ENCODE measurements at regions not wholly inside any gene's neighbourhood (a gene's known extent, or its start where the extent isn't known, plus 50 kb on each side); places are given as distances from the start of the nearest gene placed in this dataset.

GRCh38 chr5:40074826-40075225, 604.9 kb upstream of the PTGER4 start:
- TF ChIP-seq POLR2A (IDR thresholded peaks at IDR 0.05) (no peak), CTCF (IDR thresholded peaks at IDR 0.05) (no peak)

All from transverse colon (tissue), 3 donors.